ENCODE measurements at regions not wholly inside any gene's neighbourhood (a gene's known extent, or its start where the extent isn't known, plus 50 kb on each side); places are given as distances from the start of the nearest gene placed in this dataset.
"Not testable (repeated sequence)": the region's sequence is repeated elsewhere in the genome, so short reads cannot be mapped to it uniquely, and the experiment has no call there.

GRCh38 chr4:132108784-132109183 is 1040.3 kb upstream of the PCDH10 start:
- DNase-seq (ENCODE audit: low spot score) = no peak
- Histone ChIP-seq H3K4me1 (ENCODE audit: control insufficient read depth in 4 of 4, insufficient read depth in 4 of 4, low read length in 3 of 4) (no peaks in the 10 kb centered on the region), H3K27me3 (ENCODE audit: control insufficient read depth in 4 of 4, insufficient read depth in 4 of 4, low read length in 3 of 4) (no peaks in the 10 kb centered on the region), H3K9ac (ENCODE audit: low read depth in 1 of 2, low read length in 2 of 2) (no peak overlapping the region), H3K9me3 (ENCODE audit: control insufficient read depth in 4 of 4, low read length in 3 of 4) (no peaks in the 10 kb centered on the region), H3K36me3 (ENCODE audit: control insufficient read depth in 4 of 4, insufficient read depth in 3 of 4, low read depth in 1 of 4, low read length in 3 of 4) (no peaks in the 10 kb centered on the region), H3K4me3 (ENCODE audit: low read depth in 1 of 3, low read length in 3 of 3) (no peak overlapping the region), H3K27ac (ENCODE audit: low read depth in 1 of 2, low read length in 2 of 2) (no peak overlapping the region)
- TF ChIP-seq FOXA2 (IDR thresholded peaks at IDR 0.05) (no peak), CTCF (IDR thresholded peaks at IDR 0.05; ENCODE audit: low read depth, low read length, missing input control) (no peak), TAF1 (conservative IDR thresholded peaks at IDR 0.05) (no peak), RXRA (IDR thresholded peaks at IDR 0.05) (no peak), REST (IDR thresholded peaks at IDR 0.05) (no peak)

GRCh38 chr4:132114885-132115284 is 1034.2 kb upstream of the PCDH10 start:
- Histone ChIP-seq H3K36me3 (ENCODE audit: control insufficient read depth in 4 of 4, insufficient read depth in 3 of 4, low read depth in 1 of 4, low read length in 3 of 4) (no peaks in the 10 kb centered on the region), H3K9me3 (ENCODE audit: control insufficient read depth in 4 of 4, low read length in 3 of 4) (no peaks in the 10 kb centered on the region), H3K4me1 (ENCODE audit: control insufficient read depth in 4 of 4, insufficient read depth in 4 of 4, low read length in 3 of 4) (no peaks in the 10 kb centered on the region), H3K27me3 (ENCODE audit: control insufficient read depth in 4 of 4, insufficient read depth in 4 of 4, low read length in 3 of 4) (no peaks in the 10 kb centered on the region), H3K27ac (ENCODE audit: low read depth in 1 of 2, low read length in 2 of 2) (no peak overlapping the region), H3K9ac (ENCODE audit: low read depth in 1 of 2, low read length in 2 of 2) (no peak overlapping the region), H3K4me3 (ENCODE audit: low read depth in 1 of 3, low read length in 3 of 3) (no peak overlapping the region)
- WGBS = 69% methylated on average over 1 of the region's 1 CpG
- no peak for DNase-seq (ENCODE audit: low spot score)
- TF ChIP-seq MAX (IDR thresholded peaks at IDR 0.05) (no peak), ZBTB33 (IDR thresholded peaks at IDR 0.05) (no peak), FOXA1 (IDR thresholded peaks at IDR 0.05) (no peak), EGR1 (IDR thresholded peaks at IDR 0.05; ENCODE audit: low read depth in 2 of 2) (no peak), REST (IDR thresholded peaks at IDR 0.05) (no peak), ATF3 (IDR thresholded peaks at IDR 0.05) (no peak), SP1 (IDR thresholded peaks at IDR 0.05) (no peak), HNF4A (conservative IDR thresholded peaks at IDR 0.05) (no peak), JUND (IDR thresholded peaks at IDR 0.05) (no peak), RXRA (IDR thresholded peaks at IDR 0.05) (no peak), NR2F2 (IDR thresholded peaks at IDR 0.05) (no peak), YY1 (IDR thresholded peaks at IDR 0.05) (no peak), GABPA (IDR thresholded peaks at IDR 0.05 in 1 of 2, conservative IDR thresholded peaks at IDR 0.05 in 1 of 2) (no peak)

GRCh38 chr4:132122741-132123140 is 1026.4 kb upstream of the PCDH10 start:
- not testable (repeated sequence) for H3K36me3 ChIP-seq (ENCODE audit: control insufficient read depth in 4 of 4, insufficient read depth in 3 of 4, low read depth in 1 of 4, low read length in 3 of 4); H3K4me1 ChIP-seq (ENCODE audit: control insufficient read depth in 4 of 4, insufficient read depth in 4 of 4, low read length in 3 of 4); H3K9ac ChIP-seq (ENCODE audit: low read depth in 1 of 2, low read length in 2 of 2); H3K27ac ChIP-seq (ENCODE audit: low read depth in 1 of 2, low read length in 2 of 2); DNase-seq (ENCODE audit: low spot score); H3K4me3 ChIP-seq (ENCODE audit: low read depth in 1 of 3, low read length in 3 of 3); H3K9me3 ChIP-seq (ENCODE audit: control insufficient read depth in 4 of 4, low read length in 3 of 4); H3K27me3 ChIP-seq (ENCODE audit: control insufficient read depth in 4 of 4, insufficient read depth in 4 of 4, low read length in 3 of 4)
- WGBS = 68% methylated on average over 1 of the region's 1 CpG

Data from liver (tissue), 8 donors.